Adrenal gland (tissue), 5 donors: ENCODE measurements at regions not wholly inside any gene's neighbourhood (a gene's known extent, or its start where the extent isn't known, plus 50 kb on each side); places are given as distances from the start of the nearest gene placed in this dataset.

Experiments
- CTCF ChIP-seq, 6 experiments: fragments of 450-650 bp in 4 of 6; fragments of 200-600 bp in 2 of 6; sonication (generic) in 1 of 6; IDR thresholded peaks; 1 replicate in 5 of 6; 2 replicates in 1 of 6; pipeline versions ENCODE4 v1.5.1 to v1.8.0; 2016 to 2021; ENCODE audit warnings: antibody characterized with exemption in 6 of 6, mild to moderate bottlenecking in 2 of 6, moderate library complexity in 1 of 6
- POLR2A ChIP-seq, 2 donors: fragments of 450-650 bp; IDR thresholded peaks; one replicate each; pipeline ENCODE4 v1.6.1; 2017; ENCODE audit warnings: antibody characterized with exemption in 2 of 2, mild to moderate bottlenecking in 2 of 2, moderate library complexity in 1 of 2
- donor health status: DM: no; HTN: no; CAD: no.

GRCh38 chr10:83448013-83448412, 691.3 kb upstream of the GHITM start:
- no peak for TF ChIP-seq CTCF (IDR thresholded peaks at IDR 0.05)
- TF ChIP-seq POLR2A (IDR thresholded peaks at IDR 0.05): no peak
